ENCODE measurements at regions not wholly inside any gene's neighbourhood (a gene's known extent, or its start where the extent isn't known, plus 50 kb on each side); places are given as distances from the start of the nearest gene placed in this dataset.
"Not testable (repeated sequence)": the region's sequence is repeated elsewhere in the genome, so short reads cannot be mapped to it uniquely, and the experiment has no call there.

DNA sequence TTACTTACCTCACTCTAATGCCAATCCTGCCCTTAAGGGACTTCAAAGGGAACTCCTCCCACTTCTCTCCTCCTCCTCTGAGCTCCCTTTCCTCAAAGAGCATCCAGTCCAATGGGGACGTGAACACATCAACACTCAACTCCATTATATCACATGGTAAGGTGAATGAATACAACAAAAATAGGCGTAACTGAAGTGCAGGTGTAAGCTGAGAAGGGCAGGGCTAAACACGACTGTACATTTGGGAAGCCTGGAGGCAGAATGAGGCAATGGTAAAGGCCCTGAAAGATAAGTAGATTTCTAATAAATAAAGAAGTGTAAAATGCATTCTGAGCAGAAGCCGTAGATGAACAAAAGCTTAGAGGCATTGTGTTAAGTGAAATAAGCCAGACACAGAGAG lies 226.1 kb upstream of the TRIB2 start:
- DNase-seq: no peak
- intact Hi-C loops (cut with micrococcal nuclease): no loop called here
- peaks cover 49% of the 10 kb centered on the region for H3K4me1 ChIP-seq
- TF ChIP-seq, protein P1, sequence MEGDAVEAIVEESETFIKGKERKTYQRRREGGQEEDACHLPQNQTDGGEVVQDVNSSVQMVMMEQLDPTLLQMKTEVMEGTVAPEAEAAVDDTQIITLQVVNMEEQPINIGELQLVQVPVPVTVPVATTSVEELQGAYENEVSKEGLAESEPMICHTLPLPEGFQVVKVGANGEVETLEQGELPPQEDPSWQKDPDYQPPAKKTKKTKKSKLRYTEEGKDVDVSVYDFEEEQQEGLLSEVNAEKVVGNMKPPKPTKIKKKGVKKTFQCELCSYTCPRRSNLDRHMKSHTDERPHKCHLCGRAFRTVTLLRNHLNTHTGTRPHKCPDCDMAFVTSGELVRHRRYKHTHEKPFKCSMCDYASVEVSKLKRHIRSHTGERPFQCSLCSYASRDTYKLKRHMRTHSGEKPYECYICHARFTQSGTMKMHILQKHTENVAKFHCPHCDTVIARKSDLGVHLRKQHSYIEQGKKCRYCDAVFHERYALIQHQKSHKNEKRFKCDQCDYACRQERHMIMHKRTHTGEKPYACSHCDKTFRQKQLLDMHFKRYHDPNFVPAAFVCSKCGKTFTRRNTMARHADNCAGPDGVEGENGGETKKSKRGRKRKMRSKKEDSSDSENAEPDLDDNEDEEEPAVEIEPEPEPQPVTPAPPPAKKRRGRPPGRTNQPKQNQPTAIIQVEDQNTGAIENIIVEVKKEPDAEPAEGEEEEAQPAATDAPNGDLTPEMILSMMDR (IDR thresholded peaks at IDR 0.05; ENCODE audit: borderline replicate concordance): no peak
- H3K9me3 ChIP-seq (replicated peaks): no peaks in the 10 kb centered on the region
- no peak overlapping the region for H3K4me3 ChIP-seq
- no peaks in the 10 kb centered on the region for H3K27me3 ChIP-seq (ENCODE audit: low read depth)
- no peaks in the 10 kb centered on the region for H3K36me3 ChIP-seq
- H3K27ac ChIP-seq (replicated peaks): no peak overlapping the region

GRCh38 chr2:12492360-12492759 lies 224.4 kb upstream of the TRIB2 start:
- H3K27me3 ChIP-seq (ENCODE audit: low read depth); intact Hi-C loops (cut with micrococcal nuclease); DNase-seq; H3K27ac ChIP-seq (replicated peaks); H3K36me3 ChIP-seq; H3K9me3 ChIP-seq (replicated peaks); H3K4me3 ChIP-seq: not testable (repeated sequence)
- peaks cover 32% of the 10 kb centered on the region for H3K4me1 ChIP-seq

DNA sequence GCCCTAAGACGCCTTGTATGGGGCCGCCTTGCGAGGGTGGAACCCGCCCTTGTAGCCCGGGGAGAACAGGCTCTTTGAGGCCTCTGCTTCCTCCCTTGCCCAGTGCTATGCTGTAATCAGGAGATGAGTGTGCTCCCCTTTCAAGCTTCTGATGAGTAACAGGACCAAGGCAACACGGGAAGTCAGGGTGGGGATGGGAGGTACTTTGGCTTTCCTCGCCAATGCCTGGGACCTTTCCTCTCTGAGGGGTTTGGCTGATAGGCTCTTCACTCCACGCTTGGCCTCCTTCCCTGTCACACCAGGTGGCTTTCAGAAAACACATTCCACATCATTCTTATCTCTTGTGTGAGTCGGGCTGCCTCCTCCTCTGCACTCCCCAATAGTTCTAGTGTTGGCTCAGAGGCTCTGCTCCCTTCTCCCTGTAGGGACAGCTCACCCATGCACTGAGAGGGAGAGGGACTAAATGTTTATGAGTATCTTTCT lies 223.7 kb upstream of the TRIB2 start:
- Histone ChIP-seq H3K36me3 (no peaks in the 10 kb centered on the region), H3K9me3 (replicated peaks) (no peaks in the 10 kb centered on the region), H3K4me3 (no peak overlapping the region), H3K27me3 (ENCODE audit: low read depth) (no peaks in the 10 kb centered on the region), H3K27ac (replicated peaks) (peak overlapping the region; percentile 59), H3K4me1 (peaks cover 25% of the 10 kb centered on the region)
- intact Hi-C loops (cut with micrococcal nuclease): no loop called here
- DNase-seq: peak; percentile 56
- TF ChIP-seq, protein P1 (IDR thresholded peaks at IDR 0.05; ENCODE audit: borderline replicate concordance): no peak

- H3K27ac ChIP-seq (replicated peaks): no peak overlapping the region
- intact Hi-C loops (cut with micrococcal nuclease): no loop called here
- no peaks in the 10 kb centered on the region for H3K27me3 ChIP-seq (ENCODE audit: low read depth)
- TF ChIP-seq, protein P1 (IDR thresholded peaks at IDR 0.05; ENCODE audit: borderline replicate concordance): no peak
- no peaks in the 10 kb centered on the region for H3K9me3 ChIP-seq (replicated peaks)
- no peak overlapping the region for H3K4me3 ChIP-seq
- no peak for DNase-seq
- peaks cover 16% of the 10 kb centered on the region for H3K4me1 ChIP-seq
- H3K36me3 ChIP-seq: no peaks in the 10 kb centered on the region
Observed at GRCh38 chr2:12495247-12495868, 221.4 kb upstream of the TRIB2 start.

GRCh38 chr2:12498286-12498685 lies 218.4 kb upstream of the TRIB2 start:
- Histone ChIP-seq H3K27me3 (ENCODE audit: low read depth) (no peaks in the 10 kb centered on the region), H3K4me3 (no peak overlapping the region), H3K36me3 (no peaks in the 10 kb centered on the region), H3K4me1 (peaks cover 27% of the 10 kb centered on the region), H3K27ac (replicated peaks) (no peak overlapping the region), H3K9me3 (replicated peaks) (no peaks in the 10 kb centered on the region)
- no peak for DNase-seq
- TF ChIP-seq, protein P1 (IDR thresholded peaks at IDR 0.05; ENCODE audit: borderline replicate concordance): no peak
- intact Hi-C loops (cut with micrococcal nuclease): no loop called here

GRCh38 chr2:12498704-12499103 lies 218.0 kb upstream of the TRIB2 start:
- no peak overlapping the region for H3K4me3 ChIP-seq
- H3K4me1 ChIP-seq: peaks cover 23% of the 10 kb centered on the region
- no peaks in the 10 kb centered on the region for H3K36me3 ChIP-seq
- no peaks in the 10 kb centered on the region for H3K27me3 ChIP-seq (ENCODE audit: low read depth)
- no peaks in the 10 kb centered on the region for H3K9me3 ChIP-seq (replicated peaks)
- TF ChIP-seq, protein P1 (IDR thresholded peaks at IDR 0.05; ENCODE audit: borderline replicate concordance): no peak
- H3K27ac ChIP-seq (replicated peaks): no peak overlapping the region
- intact Hi-C loops (cut with micrococcal nuclease): no loop called here
- no peak for DNase-seq

Measured in left ventricle myocardium inferior (tissue), 1 donor.